Activated T-helper 2 cell treated with anti-CD3 and anti-CD28 coated beads, Interferon-gamma antibody, Interleukin-2, Interleukin-4, amounts not matched to agents 10 μg/mL and 5 μg/mL and 100 μg/mL, durations not matched to agents 14 hours and 24 hours and 36 hours (primary cell): ENCODE measurements at regions not wholly inside any gene's neighbourhood (a gene's known extent, or its start where the extent isn't known, plus 50 kb on each side); places are given as distances from the start of the nearest gene placed in this dataset.
A peak's percentile ranks its signal among the peaks of the same experiment; 100 is the strongest.

Source experiments
- DNase-seq: peaks from one replicate; pipeline ENCODE4 v3.0.0; 2021; ENCODE audit warnings: low spot score
- H3K27ac Mint-ChIP-seq: one replicate; pipeline ENCODE4 v1.8.0; 2021; ENCODE audit warnings: mixed read lengths
- H3K27me3 Mint-ChIP-seq: one replicate; pipeline ENCODE4 v1.8.0; 2021; ENCODE audit warnings: low read depth, mixed read lengths
- H3K36me3 Mint-ChIP-seq: one replicate; pipeline ENCODE4 v1.8.0; 2021; ENCODE audit warnings: low read depth, mixed read lengths
- H3K4me1 Mint-ChIP-seq: one replicate; pipeline ENCODE4 v1.8.0; 2021; ENCODE audit warnings: low read depth, mixed read lengths
- H3K4me3 Mint-ChIP-seq: one replicate; pipeline ENCODE4 v1.8.0; 2021; ENCODE audit warnings: low read depth, mild to moderate bottlenecking, moderate library complexity, mixed read lengths
- H3K9me3 Mint-ChIP-seq: one replicate; pipeline ENCODE4 v1.8.0; 2021; ENCODE audit warnings: mixed read lengths
- intact Hi-C: fragments of 100-400 bp; cut with micrococcal nuclease; formaldehyde crosslinking; loops from one replicate; pipeline ENCODE4 v1.15.1; 2023

DNA sequence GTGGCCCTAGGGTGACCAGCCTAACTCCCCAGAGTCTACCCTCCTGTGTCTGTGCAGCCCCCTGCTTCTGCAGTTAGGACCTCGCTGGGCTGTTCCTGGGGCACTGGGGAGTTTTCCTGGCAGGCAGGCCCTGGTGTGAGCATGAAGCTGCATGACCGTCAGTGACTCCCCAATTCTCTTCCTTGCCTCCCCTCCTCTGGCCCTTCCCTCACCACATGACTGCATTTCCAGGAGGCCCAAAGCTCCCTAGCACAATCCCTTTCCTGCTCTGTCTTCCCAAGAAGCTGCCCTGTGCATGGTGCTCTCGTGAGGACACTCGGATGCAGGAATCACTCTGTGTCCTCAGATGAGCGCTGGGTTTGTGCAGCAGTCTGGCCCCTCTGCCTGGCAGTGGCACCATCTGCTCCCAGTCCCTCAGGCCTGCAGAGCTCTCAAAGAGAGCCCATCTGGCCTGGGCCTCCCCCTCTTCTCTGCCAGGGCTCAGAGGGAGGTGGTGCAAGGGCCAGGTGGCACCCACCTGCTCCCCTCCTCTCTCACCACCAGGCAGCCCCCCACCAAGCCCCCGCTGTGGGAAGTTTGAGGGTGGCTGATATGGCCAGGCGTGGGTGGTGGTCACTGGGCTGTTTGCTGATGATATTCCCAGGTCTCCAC lies 125.6 kb upstream of the HS6ST1 start:
- intact Hi-C loops, result no loop called here
- Mint-ChIP-seq H3K4me3 (no peak overlapping the region), H3K27ac (no peak overlapping the region), H3K9me3 (no peaks in the 10 kb centered on the region), H3K27me3 (peaks cover 2% of the 10 kb centered on the region), H3K36me3 (no peaks in the 10 kb centered on the region), H3K4me1 (peaks cover 9% of the 10 kb centered on the region)
- DNase-seq, result no peak

DNA sequence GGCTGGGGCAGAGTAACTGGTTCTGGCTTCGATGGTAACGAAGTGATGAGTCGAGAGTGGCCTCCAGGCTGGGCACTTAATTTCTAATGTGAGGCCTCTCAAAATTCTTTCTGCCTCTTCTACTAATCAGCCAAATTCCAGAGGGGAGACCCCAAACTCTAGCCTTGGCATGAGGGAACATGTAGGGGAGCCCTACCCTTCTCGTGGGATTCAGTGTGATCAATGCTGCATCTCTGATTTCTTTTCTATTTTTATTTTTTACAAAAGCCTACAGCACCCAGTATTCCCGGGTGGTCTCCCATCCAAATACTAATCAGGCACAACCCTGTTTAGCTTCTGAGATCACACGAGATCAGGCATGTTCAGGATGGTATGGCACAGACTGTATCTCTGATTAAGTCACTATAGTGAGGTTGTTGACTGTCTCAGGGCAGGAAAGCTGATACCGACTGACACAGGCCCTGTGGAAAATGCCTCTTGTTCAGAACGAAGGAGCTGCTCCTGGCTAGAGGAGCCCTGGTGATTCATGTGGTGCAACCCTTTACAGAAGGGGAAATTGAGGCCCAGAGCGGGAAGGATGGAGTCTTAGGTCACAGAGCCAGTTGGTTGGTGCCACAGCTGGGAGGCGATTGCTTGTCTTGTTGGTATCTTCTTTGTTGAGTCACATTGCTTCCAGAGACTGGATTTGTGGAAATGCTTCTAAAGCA lies 126.3 kb upstream of the HS6ST1 start:
- peaks cover 2% of the 10 kb centered on the region for H3K27me3 Mint-ChIP-seq
- no peak overlapping the region for H3K27ac Mint-ChIP-seq
- H3K4me3 Mint-ChIP-seq, result no peak overlapping the region
- H3K9me3 Mint-ChIP-seq, result no peaks in the 10 kb centered on the region
- H3K36me3 Mint-ChIP-seq, result no peaks in the 10 kb centered on the region
- intact Hi-C loops, result no loop called here
- peaks cover 9% of the 10 kb centered on the region for H3K4me1 Mint-ChIP-seq
- DNase-seq, result no peak

DNA sequence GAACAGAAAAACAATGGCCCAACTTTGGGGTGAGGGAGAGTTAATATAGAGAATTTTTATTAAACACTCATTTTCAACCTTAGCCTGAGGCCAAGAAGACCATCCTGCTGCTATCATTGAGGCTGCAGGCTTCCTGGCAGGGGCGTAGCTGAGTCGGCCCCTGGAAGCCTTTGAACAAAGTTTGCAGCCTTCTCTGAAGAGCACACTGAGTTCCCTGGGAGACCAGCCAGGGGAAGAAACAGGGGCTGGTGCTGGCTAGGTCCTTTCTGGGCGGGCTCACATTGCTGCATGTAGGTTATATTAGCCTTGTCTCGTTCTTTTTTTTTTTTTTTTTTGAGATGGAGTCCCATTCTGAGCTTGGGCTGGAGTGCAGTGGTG lies 126.8 kb upstream of the HS6ST1 start:
- H3K4me1 Mint-ChIP-seq, result peaks cover 9% of the 10 kb centered on the region
- intact Hi-C loops, result no loop called here
- peaks cover 2% of the 10 kb centered on the region for H3K27me3 Mint-ChIP-seq
- no peak overlapping the region for H3K27ac Mint-ChIP-seq
- DNase-seq, result no peak
- H3K36me3 Mint-ChIP-seq, result no peaks in the 10 kb centered on the region
- no peaks in the 10 kb centered on the region for H3K9me3 Mint-ChIP-seq
- H3K4me3 Mint-ChIP-seq, result no peak overlapping the region

DNA sequence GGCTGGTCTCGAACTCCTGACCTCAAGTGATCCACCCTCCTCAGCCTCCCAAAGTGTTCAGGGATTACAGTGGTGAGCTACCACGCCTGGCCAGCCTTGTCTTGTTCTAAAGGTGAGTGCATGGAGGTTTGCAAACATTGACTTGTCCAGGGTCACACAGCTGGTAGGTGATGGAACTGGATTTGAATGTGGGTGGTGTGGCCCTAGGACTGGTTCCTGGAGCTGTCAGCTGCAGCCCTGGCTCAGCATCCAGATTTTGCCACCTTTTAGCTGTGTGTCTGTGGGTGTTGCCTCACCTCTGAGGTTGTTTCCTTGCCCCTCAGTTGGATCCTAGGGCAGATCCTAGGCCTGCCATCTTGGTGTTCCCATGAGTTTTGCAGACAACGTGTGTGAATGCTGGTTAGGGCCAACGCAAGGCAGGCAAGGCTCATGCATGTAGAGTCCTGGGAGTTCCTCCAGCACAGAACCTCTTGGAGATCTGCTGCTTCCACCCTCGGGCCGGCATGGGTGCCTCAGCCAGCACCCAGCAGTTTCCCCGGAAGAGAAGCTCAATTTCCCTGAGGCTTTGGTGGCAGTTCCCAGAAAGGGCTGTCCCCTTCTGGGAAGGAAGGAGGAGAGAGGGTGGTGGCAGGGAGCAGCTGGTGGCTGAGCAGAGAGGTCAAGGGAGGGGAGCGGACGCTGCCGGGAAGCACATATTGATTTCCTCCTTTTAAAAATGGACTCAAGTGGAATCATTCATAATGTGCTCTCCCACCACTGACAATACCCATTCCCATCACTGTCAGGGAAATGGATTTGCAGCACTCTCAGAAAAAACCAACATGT lies 127.6 kb upstream of the HS6ST1 start:
- DNase-seq, result no peak
- Mint-ChIP-seq H3K27ac (no peak overlapping the region), H3K27me3 (peaks cover 2% of the 10 kb centered on the region), H3K36me3 (no peaks in the 10 kb centered on the region), H3K9me3 (no peaks in the 10 kb centered on the region), H3K4me1 (peaks cover 9% of the 10 kb centered on the region), H3K4me3 (no peak overlapping the region)
- intact Hi-C loops, result no loop called here

DNA sequence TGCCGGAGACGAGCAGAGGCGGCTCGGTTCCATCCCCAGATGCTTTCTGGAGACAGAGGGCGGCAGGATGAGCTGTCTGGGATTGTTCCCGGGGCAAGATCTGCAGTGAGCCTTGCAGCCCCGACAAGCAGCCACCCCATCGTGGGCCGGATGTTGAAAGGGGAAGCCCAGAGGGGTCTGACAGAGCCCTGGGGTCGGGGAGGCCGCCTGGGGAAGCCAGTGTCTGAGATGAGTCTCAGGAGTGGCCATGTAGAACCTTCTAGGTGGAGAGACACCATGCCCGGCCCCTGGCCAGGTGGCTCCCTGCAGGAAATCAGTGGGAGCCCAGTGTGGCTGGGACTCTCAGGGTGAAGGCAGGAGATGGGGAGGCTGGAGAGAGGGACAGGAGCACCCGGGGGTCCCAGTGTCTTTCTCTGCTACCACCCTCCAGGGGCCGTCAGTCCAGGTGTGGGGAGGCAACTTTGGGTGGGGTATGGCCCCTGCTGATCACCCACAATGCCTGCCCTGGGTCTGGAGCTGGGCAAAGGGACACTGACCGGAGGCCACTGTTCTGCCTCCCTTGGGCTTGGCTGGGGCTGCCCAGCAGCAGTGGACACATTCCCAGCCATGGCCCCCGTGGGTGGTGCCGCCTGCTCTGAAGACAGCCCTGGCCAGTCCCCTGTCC lies 128.3 kb upstream of the HS6ST1 start:
- no peak overlapping the region for H3K27ac Mint-ChIP-seq
- intact Hi-C loops, result no loop called here
- H3K4me3 Mint-ChIP-seq, result no peak overlapping the region
- H3K27me3 Mint-ChIP-seq, result peaks cover 2% of the 10 kb centered on the region
- no peak for DNase-seq
- peaks cover 9% of the 10 kb centered on the region for H3K4me1 Mint-ChIP-seq
- H3K9me3 Mint-ChIP-seq, result no peaks in the 10 kb centered on the region
- H3K36me3 Mint-ChIP-seq, result no peaks in the 10 kb centered on the region

DNA sequence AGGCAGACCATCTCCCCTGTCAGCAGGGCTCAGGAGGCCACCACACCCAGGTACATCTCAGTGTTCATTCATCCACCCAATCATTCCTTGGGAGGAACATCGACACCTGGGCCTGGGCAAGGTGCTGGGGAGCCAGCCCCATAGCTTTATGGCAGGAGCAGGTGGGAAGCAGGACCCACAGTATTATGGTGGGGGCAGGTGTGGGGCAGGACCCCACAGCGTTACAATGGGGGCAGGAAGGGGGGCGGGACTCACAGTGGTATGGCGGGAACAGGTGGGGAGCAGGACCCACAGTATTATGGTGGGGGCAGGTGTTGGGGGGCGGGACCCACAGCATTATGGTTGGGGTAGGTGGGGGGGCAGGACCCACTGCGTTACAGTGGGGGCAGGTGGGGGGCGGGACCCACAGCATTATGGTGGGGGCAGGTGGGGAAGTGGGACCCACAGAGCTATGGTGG lies 128.9 kb upstream of the HS6ST1 start:
- peaks cover 6% of the 10 kb centered on the region for H3K4me1 Mint-ChIP-seq
- DNase-seq, result no peak
- H3K9me3 Mint-ChIP-seq, result no peaks in the 10 kb centered on the region
- intact Hi-C loops, result no loop called here
- no peak overlapping the region for H3K4me3 Mint-ChIP-seq
- H3K27ac Mint-ChIP-seq, result no peak overlapping the region
- peaks cover 2% of the 10 kb centered on the region for H3K27me3 Mint-ChIP-seq
- no peaks in the 10 kb centered on the region for H3K36me3 Mint-ChIP-seq

DNA sequence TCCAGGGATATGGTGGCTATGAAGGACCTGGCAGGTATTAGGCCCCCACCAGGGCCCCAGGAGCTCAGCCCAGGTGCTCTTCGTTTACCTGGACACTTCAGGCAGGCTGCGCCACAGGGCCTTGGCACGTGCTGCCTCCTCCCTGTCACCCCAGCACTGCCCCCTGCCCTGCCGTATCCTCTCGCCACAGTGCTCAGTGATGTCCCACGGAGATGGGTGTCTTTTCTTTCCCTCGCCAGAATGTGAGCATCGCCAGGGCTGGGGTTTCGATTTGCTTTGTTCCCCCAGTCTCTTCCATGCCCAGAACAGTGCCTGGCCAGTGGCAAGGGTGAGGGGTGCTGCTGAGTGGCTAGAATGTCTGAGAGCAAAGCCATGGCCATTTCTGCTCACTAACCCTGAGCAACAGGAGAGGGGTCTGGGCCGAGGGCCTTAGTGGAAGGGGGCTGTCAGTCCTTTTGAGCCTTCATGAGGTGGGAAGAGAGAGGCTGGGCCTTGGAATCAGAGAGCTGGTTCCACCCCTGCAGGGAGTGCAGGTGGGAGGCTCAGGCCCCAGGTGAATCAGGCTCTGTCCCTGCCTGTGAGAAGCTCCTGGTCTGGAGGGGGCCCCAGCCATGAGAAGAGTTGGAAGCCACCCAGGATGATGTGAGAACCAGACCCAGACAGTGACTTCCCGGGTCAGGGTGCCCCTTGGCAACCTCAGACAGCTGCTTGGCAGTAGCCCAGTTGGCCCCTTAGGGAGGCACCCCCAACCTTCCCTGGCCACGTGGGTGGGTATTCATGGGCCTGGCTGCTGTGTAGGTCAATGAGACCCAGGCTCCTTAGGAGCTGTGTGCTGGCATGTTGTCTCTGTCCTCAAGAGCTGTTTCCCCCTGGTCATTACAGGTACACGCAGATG lies 129.9 kb upstream of the HS6ST1 start:
- no peak overlapping the region for H3K27ac Mint-ChIP-seq

DNA sequence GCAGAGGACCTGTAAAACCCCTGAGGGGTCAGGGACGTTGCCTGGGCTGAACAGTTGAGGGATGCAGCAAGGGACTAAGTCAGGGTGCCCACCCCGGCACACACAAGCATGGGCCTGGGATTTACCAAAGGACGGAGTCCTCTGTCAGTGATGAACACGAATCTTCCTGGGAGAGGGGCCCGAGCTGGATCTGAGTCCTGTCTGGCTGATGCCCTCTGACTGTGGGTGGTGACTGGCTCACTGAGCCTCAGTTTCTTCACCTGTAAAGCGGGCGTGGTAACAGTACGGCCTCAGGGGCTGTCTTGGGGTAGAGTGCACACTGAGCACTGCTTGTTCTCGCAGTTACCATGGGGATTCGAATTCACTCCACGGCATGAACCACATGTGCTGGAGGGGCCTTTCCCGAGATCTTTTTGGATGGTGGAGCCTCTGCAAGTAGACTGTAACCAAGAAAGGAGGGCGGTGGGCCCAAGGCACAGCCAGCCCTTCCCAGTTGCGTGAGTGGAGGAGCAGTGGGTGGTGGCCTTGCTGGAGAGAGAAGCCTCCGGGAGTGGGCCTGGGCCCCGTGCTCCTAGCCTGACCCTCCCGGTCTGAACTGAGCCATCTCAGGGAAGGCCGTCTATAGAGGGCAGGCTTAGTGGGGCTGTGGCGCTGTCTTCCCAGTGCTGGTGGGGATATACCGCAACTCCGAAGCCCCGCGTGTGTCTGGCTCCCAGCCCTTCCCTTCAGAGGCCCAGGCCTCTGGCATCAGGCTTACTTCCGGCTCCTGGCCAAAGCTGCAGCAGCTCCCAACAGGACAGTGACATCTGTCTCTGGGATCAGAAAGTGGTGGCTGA lies 130.8 kb upstream of the HS6ST1 start:
- H3K9me3 Mint-ChIP-seq, result no peaks in the 10 kb centered on the region
- H3K4me3 Mint-ChIP-seq, result no peak overlapping the region

More for the DNA sequence above, 129.9 kb upstream of the HS6ST1 start:
- intact Hi-C loops, result no loop called here
- DNase-seq, result no peak
- Mint-ChIP-seq H3K4me1 (no peaks in the 10 kb centered on the region), H3K27me3 (peaks cover 3% of the 10 kb centered on the region), H3K9me3 (no peaks in the 10 kb centered on the region), H3K4me3 (no peak overlapping the region), H3K36me3 (no peaks in the 10 kb centered on the region)

DNA sequence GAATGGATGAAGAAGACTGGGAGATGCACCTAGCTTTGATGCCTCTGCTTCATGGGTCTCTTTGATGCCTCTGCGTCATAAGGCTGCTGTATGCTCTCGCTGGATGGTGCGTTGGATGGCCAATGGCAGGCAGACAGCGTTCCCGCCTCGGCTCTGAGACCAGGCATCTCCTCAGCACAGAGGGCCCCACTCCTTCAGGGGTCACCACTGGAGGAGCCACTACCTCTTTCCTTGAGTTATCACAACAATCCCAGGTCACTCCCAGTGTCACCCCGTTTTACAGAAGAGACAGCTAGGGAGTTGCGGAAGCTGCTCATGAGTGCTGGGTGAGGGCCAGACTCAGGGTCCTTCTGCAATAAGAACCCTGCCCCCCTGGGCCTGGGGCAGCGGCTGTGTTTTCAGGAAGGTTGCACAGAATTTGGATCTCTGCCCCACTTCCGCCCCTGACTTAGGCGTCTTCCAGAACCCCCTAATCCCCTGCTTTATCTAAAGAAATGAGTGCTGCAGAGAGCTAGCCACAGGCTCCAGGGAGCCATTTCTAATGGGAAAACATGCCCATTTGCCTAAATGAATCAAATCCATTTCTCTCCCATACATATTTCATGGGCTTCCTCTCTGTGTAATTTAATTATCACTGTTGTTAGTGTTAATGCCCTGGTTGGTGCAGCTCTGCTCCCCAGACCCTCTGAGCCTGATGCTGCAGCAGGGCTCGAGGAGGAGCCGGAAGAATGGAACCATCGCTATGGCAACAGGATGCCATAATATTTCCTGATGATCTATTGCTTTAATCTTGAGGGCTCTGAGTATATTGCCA lies 131.8 kb upstream of the HS6ST1 start:
- Mint-ChIP-seq H3K27ac (no peak overlapping the region), H3K27me3 (peaks cover 8% of the 10 kb centered on the region), H3K4me3 (no peak overlapping the region), H3K36me3 (no peaks in the 10 kb centered on the region), H3K9me3 (no peaks in the 10 kb centered on the region), H3K4me1 (no peaks in the 10 kb centered on the region)
- intact Hi-C loops, result no loop called here
- no peak for DNase-seq

More for the DNA sequence above, 130.8 kb upstream of the HS6ST1 start:
- Mint-ChIP-seq H3K27ac (no peak overlapping the region), H3K27me3 (peaks cover 8% of the 10 kb centered on the region), H3K4me1 (no peaks in the 10 kb centered on the region), H3K36me3 (no peaks in the 10 kb centered on the region)
- DNase-seq, result no peak
- intact Hi-C loops, result no loop called here

DNA sequence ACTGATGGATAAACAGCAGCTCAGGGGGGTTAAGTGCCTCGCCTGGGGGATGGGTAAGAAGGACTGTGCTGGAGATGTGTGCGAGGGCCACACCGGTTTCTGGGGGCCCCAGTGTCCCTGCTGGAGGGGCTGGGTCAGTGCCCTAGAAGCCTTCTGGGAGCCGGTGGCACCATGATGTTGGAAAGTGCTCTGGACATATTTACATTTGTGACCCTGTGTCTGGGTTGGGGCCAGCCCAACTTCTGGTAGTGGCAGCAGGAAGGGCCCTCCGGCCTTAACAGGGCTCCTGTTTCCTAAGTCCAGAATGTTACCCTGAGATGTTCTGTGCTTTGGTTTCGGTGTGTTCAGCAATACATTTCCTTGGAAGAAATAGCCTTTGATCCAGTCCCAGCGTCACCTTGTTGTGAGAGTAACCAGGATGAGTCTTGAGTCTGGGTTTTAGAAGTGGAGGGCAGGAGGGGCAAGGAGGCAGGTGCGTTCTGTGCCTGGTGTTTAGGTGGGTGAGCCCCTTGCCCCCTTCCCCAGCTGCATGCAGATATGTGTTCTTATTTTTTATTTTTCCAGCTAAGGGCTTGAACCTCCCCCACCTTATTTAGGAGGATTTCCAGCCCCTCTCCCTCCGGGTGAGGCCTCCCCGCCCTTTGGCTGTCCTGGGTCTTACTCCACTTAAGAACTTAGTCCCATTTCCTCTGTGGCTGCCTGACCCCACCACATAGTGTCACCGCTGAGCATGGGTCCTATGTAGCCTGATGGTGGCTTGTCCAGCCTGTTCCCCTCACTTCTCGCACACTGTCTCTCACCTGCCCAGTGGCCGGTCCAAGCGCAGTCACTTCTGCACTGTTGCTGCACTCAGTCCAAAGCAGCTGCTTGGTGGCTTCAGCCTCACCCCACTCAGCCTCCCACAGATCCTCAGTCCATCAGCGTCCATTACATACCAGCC lies 132.7 kb upstream of the HS6ST1 start:
- Mint-ChIP-seq H3K4me3 (no peak overlapping the region), H3K9me3 (no peaks in the 10 kb centered on the region), H3K27me3 (peaks cover 8% of the 10 kb centered on the region), H3K27ac (no peak overlapping the region), H3K4me1 (no peaks in the 10 kb centered on the region), H3K36me3 (no peaks in the 10 kb centered on the region)
- peak; percentile 3 for DNase-seq
- intact Hi-C loops, result no loop called here
